HG03558 (cell line): ENCODE measurements at regions not wholly inside any gene's neighbourhood (a gene's known extent, or its start where the extent isn't known, plus 50 kb on each side); places are given as distances from the start of the nearest gene placed in this dataset.

ENCODE experiments used
- ATAC-seq: cut with Tn5 transposase; IDR thresholded peaks from one replicate; pipeline ENCODE4 v1.9.1; 2021; ENCODE audit warnings: moderate number of reproducible peaks; ENCODE audit not compliant: unreplicated experiment; ENCODE audit errors: extremely low read depth

DNA sequence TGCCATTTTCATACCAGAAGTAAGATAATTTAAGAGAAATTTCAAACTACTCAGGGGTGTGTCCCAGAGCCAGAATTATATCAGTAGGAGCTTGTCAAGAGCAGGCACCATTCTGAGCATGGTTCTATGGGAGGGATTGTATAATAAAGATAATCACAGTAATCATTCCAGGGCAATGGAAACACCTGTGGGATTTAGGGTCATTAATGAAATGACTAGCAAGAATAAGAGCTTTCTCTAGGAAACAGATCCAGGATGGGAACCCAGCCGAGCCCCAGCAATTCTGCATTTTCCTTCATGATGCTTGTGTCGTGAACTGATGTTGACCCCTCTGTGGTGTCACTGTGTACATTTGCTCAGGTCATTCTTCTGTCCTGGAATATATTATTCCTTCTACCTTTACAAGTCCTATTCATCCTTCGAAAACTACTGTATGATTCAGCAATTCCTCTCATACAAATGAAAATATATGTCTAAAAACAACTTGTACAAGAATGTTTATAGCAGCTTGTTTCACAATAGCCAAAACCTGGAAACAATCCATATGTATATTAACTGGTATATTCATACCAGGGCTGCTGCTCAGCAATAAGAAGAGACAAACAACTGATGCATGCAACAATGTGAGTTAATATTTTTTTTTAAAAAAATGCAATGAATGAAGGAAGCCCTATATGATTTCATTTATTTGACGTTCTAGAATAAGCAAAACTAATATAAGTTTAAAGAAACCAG, 687.8 kb upstream of the KLHL29 start:
- no peak for ATAC-seq

DNA sequence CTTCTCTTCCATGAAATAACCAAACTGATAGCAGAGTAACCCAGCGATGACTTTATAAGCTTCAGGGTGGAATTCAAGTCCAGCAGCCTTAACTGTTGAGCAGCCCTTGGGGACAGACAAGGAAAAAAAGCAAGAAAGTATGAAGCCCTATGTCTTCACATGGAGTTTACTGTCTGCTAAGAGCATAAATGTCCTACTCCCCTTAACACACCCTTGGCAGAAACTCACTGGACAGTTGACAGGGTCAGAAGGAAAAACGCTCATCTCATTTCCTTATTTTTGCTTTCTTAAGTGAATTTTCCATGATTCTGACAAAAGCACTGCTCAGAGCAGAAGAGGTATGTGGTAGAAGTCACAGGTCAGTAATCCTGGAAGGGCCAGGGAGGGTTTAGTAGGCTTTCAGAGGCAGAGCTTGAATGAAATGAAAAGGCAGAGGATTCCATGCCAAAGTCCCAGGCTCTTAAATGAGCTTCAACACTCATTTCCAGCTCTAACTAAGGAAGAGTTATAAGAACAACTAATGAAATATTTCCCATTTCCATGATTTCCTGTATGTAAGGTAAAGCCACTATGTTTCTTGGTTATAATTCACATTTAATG, 683.3 kb upstream of the KLHL29 start:
- ATAC-seq = no peak

DNA sequence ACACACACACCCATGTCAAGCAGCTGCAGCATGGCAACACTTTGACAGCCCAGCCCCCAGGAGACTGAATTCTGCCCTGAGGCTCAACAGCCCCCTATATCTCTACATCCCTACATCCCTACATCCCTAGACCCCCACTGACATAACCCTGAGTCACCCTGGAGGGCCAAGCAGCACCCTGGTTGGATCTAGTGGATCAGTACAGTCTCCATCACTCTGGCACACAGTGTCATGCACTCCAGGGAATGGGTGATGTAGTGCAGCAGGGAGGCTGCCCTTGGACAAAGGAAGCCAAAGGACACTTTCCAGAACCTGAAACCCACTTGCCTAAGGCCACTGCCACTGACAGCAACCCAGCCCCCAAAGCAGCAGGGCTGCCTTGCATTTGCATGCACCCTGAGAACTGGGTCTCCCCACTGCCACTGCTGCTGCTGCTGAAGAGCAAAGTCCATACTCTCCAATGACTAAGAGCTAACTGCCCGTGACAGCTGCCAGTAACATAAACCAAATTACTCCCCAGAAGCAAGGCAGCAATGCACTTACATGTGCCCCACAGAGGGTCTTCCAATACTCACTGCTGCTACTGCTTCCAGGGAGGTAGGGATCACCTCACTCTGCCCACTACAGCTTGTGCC, 681.6 kb upstream of the KLHL29 start:
- no peak for ATAC-seq

DNA sequence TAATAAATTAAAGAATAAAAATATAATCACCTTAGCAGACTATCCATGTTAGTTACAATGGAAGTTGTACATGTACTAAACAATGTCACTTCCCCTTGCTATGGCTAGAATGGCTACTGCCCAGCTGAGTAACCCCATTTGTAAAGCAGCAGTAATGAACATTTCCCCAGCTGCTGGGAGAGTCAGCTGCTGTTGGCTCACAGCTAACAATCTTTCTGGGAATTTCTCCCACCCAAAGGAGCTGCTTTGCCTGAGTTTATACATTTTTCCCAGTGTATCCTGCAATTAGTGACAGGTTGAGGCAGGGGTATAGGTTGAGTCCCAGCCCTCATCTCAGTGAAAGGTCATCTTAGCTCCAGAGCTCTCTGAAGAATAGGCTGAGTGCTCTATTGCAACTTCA, 665.6 kb upstream of the KLHL29 start:
- no peak for ATAC-seq

DNA sequence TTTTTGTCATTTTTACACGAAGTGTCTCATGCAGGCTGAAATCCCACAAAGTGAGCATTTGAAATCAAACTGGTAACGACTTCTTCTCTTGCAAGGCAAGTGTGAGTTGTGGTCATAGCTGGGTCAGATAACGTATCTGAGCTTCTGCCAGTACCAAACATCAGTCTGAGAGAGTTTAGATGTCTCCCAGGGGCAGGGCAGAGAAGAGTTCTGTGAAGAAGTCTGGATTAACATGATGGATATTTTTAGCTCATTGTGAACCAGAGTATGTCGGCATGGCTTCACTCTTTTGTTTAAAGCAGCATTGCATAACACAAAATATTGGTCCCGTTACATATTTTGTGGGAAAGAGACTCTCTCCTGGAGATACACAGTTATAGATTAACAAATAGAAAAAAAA, 655.5 kb upstream of the KLHL29 start:
- ATAC-seq = no peak

DNA sequence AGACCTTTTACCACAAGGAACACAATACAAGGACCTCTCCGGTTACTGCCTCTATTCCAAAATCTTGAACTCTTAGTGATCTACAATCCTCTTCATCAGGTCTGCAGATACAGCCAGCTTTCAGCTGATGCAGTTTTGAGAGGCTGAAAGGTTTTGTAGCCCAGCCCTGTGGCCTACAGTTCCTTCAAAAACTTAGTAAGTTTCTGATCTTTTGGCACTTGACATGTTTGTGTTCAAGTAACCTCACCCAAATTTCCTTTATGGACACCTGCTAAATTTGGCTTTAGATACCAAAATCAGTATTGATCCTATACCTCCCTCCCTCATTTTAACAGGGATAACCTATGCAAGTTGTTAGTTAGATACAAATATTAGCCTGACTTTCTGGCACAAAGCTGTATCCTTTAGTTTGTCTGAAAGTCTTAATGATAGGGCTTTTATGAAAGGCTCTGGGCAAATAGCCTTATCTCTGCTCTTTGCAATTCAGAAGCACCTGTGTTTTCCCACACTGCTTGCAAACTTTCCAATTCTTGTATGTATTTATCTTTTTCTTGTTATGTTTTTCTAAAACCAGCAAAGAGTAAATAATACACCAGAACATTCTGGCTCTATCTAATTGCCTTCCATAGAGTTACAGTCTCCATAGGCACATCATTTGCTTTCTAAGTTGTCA, 650.5 kb upstream of the KLHL29 start:
- ATAC-seq = no peak

DNA sequence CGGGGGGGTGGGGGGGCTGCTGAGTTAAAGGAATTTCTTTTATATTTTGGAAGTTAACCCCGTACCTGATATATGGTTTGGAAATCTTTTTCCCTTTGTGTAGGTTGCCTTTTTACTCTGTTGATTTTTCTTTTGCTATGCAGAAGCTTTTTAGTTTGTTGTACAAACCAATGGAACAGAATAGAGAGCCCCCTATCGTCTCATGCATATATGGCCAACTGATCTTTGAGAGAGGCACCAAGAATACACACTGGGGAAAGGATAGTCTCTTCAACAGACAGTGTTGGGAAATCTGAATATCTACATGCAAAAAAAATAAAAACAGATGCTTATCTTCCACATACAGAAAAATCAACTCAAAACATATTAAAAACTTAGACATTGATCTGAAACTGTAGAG, 647.8 kb upstream of the KLHL29 start:
- no peak for ATAC-seq

DNA sequence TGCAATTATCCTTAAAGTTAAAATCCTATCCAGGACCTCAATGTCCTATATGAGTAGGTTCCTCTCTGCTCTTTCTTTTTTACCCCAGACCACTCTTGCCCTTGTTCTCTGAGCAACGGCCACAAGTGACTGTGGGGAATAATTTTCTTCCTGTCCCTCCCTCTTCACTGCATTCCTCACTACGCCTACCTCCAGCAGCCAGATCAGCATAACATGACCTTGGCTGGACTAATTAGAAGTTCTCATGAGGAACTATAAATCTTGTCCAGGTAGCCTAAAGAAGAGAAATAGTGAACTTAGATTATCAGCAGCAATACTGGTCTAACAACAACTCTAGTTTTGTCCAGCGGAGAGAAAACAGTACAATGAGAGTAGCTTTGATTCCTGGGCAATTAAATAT, 643.8 kb upstream of the KLHL29 start:
- ATAC-seq = no peak

DNA sequence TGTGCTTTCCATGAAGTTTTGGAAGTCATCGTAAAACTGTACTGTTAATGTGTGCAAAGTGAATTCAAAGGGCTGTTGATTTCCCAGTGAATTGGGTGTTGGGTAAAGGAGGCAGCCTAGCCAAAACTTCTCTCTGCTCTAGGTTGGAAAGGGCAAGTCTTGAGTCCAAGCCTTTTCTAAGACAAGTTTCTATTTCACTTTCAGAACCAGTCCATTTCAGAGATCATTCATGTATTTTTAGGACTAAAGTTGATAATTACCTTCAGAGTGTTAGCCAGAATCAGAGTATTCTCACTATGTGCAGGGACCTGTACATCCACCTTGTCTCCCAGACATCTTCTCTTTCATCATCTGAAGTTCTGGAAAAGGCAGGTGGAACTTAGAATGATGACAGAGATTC, 636.1 kb upstream of the KLHL29 start:
- no peak for ATAC-seq

DNA sequence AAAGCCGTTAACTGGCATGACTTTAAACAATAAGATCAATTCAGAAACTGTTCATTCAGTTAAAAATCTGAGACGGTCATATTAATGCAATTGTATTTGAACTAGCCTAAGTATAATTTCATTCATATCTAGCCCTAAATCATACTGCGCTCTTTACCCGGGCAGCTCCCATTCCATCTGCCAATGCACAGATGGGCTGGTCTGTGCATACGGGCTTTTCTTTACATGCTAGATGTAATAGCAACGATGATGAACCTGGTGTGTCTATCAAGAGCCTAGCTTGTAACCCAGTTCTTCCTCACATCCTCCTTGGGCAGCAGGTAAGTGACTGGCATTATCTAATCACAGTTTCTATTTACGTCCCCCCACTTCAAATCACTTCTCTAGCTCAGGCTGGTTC, 631.5 kb upstream of the KLHL29 start:
- no peak for ATAC-seq

DNA sequence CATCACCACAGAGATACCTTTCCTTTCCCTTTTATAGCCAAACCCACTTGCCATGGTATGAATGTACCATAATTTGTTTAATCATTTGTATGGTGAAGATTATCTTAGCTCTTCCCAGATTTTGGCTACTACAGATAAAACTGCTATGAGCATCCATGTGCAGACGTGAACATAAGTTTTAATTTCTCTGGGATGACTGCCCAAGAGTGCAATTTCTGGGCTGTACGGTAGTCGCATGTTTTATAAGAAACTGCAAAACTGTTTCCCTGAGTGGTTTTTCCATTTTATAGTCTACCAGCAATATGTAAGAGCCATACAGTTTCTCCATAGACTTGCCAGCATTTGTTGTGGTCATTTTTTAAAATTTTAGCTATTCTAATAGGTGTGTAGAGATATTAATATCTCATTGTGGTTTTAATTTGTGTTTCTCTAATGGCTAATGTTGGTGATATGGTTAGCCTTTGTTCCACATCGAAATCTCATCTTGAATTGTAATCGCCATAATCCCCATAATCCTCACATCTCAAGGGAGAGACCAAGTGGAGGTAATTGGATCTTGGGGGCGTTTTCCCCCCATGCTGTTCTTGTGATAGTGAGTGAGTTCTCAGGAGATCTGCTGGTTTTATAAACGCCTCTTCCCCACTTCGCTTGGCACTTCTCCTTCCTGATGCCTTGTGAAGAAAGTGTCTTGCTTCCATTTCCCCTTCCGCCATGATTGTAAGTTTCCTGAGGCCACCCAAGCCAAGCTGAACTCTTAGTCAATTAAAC, 628.5 kb upstream of the KLHL29 start:
- ATAC-seq = no peak

DNA sequence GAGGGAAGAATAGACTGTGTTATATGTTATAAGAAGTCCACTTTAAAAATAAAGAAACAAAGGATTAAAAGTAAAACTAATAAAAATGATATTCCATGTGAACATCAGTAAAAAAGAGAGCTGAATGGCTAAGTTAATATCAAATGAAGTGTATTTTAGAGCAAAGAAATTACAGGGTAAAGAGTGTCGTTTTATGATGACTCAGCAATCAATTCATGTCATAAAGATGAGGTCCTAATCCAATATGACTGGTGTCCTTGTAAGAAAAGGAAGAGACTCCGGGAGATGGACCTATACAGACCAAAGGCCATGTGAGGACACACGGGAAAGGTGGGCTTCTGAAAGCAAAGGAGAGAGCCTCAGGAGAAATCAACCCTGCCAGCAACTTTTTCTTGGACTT, 615.5 kb upstream of the KLHL29 start:
- no peak for ATAC-seq

DNA sequence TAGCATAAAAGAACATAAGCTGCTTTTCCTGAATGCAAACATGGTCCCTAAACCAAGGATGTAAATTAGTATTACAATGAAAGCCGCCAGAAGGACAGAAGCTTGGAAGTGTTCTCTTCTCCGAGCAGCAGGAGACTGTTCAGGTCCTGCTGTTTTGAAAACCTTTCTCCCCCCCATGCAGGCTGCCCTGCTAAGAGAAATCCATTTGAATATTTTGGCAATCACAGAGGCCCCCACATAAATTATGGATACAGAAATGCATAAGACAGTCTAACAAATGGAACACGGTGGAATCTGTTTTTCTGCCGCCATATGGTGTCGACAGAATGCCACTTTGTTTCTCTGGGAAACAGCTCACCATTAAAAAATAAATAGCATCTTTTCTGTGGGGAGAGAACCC, 600.4 kb upstream of the KLHL29 start:
- ATAC-seq = no peak

DNA sequence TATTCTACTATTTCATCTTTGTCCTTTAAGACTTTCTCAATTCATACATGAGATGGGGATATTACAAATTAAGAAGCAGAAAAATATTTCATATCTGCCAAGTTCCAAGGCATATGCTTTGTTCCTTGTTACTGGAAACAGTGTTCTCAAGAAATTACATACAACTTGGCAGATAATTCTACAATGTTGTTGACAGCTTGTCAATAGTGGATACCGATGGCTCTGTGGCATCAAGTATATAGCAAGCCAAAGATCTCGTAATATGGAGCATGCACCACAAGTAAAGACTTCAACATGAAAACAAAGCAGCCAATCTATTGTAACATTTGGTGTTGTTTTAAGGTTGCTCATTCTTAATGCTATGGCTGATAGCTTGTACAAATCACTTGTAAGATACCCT, 598.2 kb upstream of the KLHL29 start:
- ATAC-seq = no peak

DNA sequence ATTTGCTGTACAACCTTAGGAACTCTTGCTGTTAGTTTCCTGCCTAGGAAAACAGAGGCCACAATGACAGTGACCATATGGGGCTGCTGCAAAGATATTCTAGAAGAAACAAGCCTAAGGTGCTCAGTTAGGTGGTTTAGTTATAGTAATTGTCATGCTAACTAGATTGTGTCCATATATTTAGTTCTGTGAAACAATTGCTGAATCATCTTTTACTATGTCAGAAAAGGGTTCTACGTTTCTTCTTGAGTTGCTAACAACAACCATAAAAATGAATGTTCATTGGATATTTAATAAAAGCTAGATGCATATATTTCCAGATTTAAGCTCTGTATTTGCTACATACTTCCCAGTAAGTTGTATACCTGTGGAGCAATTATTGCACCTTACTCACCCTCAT, 597.2 kb upstream of the KLHL29 start:
- no peak for ATAC-seq

DNA sequence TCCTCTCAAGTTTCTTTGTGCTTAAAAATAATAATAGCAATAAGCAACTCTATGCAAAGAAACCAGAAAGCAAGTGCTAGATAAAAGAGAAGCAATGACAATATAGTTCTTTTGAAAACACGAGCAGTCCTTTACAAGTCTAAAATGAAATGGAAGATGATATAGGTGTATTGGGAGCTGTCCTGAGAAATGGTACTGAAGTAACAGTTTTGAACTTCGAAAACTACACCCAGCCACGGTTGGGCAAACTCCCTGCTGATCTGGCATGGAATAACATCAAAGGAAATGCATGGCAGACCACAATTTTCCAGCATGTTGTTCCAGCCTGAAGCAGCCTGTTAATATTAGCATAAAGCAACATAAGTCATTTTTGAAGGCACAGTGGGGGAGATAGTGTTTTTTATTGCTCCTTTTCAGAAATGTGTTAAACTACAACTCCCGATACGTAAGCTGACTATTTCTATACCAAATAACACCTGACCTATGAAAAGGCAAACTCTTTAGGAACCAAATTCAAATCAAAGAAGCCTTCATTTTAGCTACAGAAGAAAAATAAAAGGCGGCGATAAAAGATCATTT, 596.1 kb upstream of the KLHL29 start:
- no peak for ATAC-seq

DNA sequence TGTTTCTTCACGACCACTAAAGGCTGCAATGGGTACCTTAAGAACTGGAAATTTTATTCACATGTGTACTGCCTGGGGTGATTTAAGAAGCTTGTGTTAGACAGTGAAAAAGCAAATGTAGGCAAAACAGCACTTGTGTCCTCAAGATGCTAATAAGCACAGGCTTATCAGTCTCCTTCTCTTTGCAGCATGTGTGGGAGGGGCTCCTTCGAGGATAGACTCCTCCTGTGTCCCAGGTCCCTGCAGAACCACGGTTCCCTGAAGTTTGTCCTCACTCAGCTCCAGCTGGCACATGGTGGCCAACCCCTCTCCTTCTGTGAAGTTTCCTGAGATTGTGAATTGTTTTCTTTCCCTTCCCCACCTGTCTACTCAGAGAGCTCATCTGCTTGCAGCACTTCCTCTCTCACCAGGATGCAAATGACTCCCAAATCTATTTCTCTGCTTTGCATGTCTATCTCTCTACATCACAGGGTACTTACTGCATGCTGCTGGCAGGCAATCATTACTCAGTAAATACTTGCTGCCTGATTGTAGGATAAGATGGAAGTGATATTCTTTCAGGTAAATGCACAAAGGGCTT, 589.6 kb upstream of the KLHL29 start:
- no peak for ATAC-seq

DNA sequence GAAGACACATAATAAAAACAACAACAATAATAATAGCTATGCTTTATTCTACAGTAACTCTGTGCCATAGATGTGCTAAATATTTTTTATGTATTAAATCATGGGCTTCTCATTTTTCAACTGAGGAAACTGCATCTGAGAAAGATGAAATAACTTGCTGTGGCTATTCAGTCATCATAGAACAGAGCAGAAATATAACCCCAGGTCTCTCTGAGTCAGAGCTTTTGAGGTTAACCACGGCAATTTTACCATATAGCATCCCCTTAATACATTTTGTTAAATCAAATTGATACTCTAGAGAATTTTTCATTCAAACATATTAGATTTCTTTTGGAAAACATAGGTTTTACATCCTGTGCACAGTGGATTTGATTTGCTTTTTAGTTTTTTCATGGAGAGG, 586.6 kb upstream of the KLHL29 start:
- no peak for ATAC-seq

DNA sequence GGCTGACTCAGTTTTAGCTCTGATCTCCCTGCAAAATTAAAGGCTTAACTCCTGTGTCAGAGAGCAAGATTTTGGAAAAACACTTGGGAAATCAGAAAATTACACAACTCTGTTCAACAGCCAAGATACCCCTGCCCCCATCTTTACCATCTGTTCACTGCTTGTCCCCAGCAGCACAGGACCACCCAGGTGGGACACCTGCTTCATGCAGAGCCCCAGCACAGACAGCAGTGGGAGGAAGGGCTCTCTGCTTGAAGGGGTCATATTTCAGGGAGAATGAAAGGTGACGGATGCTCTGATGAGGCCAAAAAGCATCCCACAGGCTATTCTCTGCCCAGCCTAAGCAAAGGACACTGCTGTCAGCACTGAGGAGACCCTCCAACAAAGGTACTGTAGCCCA, 584.6 kb upstream of the KLHL29 start:
- ATAC-seq = no peak

DNA sequence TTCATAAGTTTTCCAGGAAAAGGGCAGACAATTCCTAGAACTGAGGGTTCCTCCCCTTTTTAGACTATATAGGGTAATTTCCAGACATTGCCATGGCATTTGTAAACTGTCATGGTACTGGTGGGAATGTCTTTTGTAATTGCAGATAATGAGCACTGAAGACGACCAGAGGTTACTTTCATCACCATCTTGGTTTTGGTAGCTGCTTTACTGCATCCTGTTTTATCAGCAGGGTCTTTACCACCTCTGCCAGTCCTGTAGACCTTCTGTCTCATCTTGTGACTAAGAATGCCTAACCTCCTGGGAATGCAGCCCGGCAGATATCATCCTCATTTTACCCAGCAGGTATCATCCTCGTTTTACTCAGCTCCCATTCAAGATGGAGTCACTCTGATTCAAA, 583.9 kb upstream of the KLHL29 start:
- no peak for ATAC-seq
